B cell (primary cell): ENCODE measurements at regions not wholly inside any gene's neighbourhood (a gene's known extent, or its start where the extent isn't known, plus 50 kb on each side); places are given as distances from the start of the nearest gene placed in this dataset.

Experiments used
- EZH2 ChIP-seq: IDR thresholded peaks from 2 replicates; pipeline ENCODE4 v1.6.1; 2012; ENCODE audit warnings: borderline replicate concordance, low read depth, mild to moderate bottlenecking, moderate library complexity, low read length; ENCODE audit not compliant: insufficient read depth, poor library complexity, severe bottlenecking
- TF ChIP-seq, protein P1 (sequence below): fragments of 200-600 bp; IDR thresholded peaks from one replicate; pipeline ENCODE4 v1.8.0; 2022; ENCODE audit warnings: antibody characterized with exemption, mild to moderate bottlenecking

DNA sequence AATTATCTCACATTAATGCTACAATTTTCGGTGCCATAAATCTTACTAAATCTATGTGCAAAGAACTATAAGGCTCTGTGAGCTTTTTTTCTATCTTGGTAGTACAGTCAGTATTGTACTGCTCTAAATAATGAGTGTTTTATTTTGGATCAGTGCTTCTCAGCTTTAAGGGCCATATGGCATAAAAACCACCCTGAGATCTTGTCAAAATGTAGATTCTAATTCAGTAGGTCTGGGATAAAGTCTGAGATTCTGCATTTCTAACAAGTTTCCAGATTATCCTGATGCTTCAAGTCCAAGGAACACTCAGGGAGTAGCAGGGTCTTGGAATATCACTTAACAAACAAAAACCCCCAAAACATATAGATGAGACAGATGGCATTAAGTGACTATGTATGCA lies 486.5 kb downstream of the GRXCR1 start:
- TF ChIP-seq, protein P1, sequence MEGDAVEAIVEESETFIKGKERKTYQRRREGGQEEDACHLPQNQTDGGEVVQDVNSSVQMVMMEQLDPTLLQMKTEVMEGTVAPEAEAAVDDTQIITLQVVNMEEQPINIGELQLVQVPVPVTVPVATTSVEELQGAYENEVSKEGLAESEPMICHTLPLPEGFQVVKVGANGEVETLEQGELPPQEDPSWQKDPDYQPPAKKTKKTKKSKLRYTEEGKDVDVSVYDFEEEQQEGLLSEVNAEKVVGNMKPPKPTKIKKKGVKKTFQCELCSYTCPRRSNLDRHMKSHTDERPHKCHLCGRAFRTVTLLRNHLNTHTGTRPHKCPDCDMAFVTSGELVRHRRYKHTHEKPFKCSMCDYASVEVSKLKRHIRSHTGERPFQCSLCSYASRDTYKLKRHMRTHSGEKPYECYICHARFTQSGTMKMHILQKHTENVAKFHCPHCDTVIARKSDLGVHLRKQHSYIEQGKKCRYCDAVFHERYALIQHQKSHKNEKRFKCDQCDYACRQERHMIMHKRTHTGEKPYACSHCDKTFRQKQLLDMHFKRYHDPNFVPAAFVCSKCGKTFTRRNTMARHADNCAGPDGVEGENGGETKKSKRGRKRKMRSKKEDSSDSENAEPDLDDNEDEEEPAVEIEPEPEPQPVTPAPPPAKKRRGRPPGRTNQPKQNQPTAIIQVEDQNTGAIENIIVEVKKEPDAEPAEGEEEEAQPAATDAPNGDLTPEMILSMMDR: no peak
- TF ChIP-seq EZH2: no peak
